H9 (cell line): ENCODE measurements at regions not wholly inside any gene's neighbourhood (a gene's known extent, or its start where the extent isn't known, plus 50 kb on each side); places are given as distances from the start of the nearest gene placed in this dataset.

Experiments used
- DNase-seq: peaks from one replicate; pipeline ENCODE4 v3.0.0-alpha.2; 2017
- H2AFZ ChIP-seq: one replicate; pipeline ENCODE4 v1.6.1; 2013; ENCODE audit warnings: mild to moderate bottlenecking, low read length, control low read depth, moderate library complexity
- H2AK5ac ChIP-seq: 2 replicates; pipeline ENCODE4 v1.6.1; 2013; ENCODE audit warnings: low read length, control low read depth, mixed read lengths; ENCODE audit not compliant: insufficient read length
- H2BK120ac ChIP-seq: one replicate; pipeline ENCODE4 v1.6.1; 2013; ENCODE audit warnings: low read depth, mild to moderate bottlenecking, low read length, control low read depth, inconsistent platforms; ENCODE audit not compliant: poor library complexity, severe bottlenecking
- H2BK12ac ChIP-seq: 2 replicates; pipeline ENCODE4 v1.6.1; 2013; ENCODE audit warnings: low read length, control low read depth, mixed read lengths, low read depth; ENCODE audit not compliant: insufficient read length
- H2BK15ac ChIP-seq: 2 replicates; pipeline ENCODE4 v1.6.1; 2013; ENCODE audit warnings: low read depth, low read length, control low read depth
- H2BK20ac ChIP-seq: one replicate; pipeline ENCODE4 v1.6.1; 2013; ENCODE audit warnings: low read depth, mild to moderate bottlenecking, low read length, control low read depth, inconsistent platforms; ENCODE audit not compliant: poor library complexity, severe bottlenecking
- H2BK5ac ChIP-seq: 2 replicates; pipeline ENCODE4 v1.6.1; 2013; ENCODE audit warnings: low read length, control low read depth, mixed read lengths; ENCODE audit not compliant: insufficient read length
- H3K14ac ChIP-seq: 2 replicates; pipeline ENCODE4 v1.6.1; 2013; ENCODE audit warnings: low read length, control low read depth; ENCODE audit not compliant: insufficient read depth
- H3K18ac ChIP-seq: 2 replicates; pipeline ENCODE4 v1.6.1; 2013; ENCODE audit warnings: low read depth, mild to moderate bottlenecking, mixed read lengths, low read length, control low read depth; ENCODE audit not compliant: insufficient read length
- H3K23ac ChIP-seq: 2 replicates; pipeline ENCODE4 v1.6.1; 2013; ENCODE audit warnings: low read length, control low read depth, mixed read lengths, low read depth; ENCODE audit not compliant: insufficient read length
- H3K23me2 ChIP-seq: 2 replicates; pipeline ENCODE4 v1.6.1; 2013; ENCODE audit warnings: low read depth, mild to moderate bottlenecking, mixed read lengths, low read length, control low read depth; ENCODE audit not compliant: insufficient read length, poor library complexity, severe bottlenecking
- H3K27ac ChIP-seq: 2 replicates; pipeline ENCODE4 v1.5.1; 2013; ENCODE audit warnings: low read length, control low read depth, mixed read lengths, low read depth; ENCODE audit not compliant: insufficient read length
- H3K27me3 ChIP-seq: 2 replicates; pipeline ENCODE4 v1.6.1; 2013; ENCODE audit warnings: low read length, control low read depth, inconsistent platforms; ENCODE audit not compliant: insufficient read depth
- H3K4ac ChIP-seq: 2 replicates; pipeline ENCODE4 v1.6.1; 2013; ENCODE audit warnings: low read depth, mild to moderate bottlenecking, control low read depth, inconsistent platforms, low read length, moderate library complexity
- H3K4me1 ChIP-seq: 2 replicates; pipeline ENCODE4 v1.6.1; 2013; ENCODE audit warnings: low read length, control low read depth, inconsistent platforms; ENCODE audit not compliant: insufficient read depth
- H3K4me2 ChIP-seq: 2 replicates; pipeline ENCODE4 v1.6.1; 2013; ENCODE audit warnings: low read length, control low read depth, mixed read lengths; ENCODE audit not compliant: insufficient read length, insufficient read depth
- H3K56ac ChIP-seq: 2 replicates; pipeline ENCODE4 v1.6.1; 2013; ENCODE audit warnings: low read depth, mild to moderate bottlenecking, mixed read lengths, low read length, control low read depth; ENCODE audit not compliant: insufficient read length
- H3K79me1 ChIP-seq: 2 replicates; pipeline ENCODE4 v1.6.1; 2013; ENCODE audit warnings: low read depth, mild to moderate bottlenecking, moderate library complexity, low read length, control low read depth, inconsistent platforms; ENCODE audit not compliant: insufficient read depth, poor library complexity, severe bottlenecking
- H3K79me2 ChIP-seq: 2 replicates; pipeline ENCODE4 v1.6.1; 2013; ENCODE audit warnings: low read length, control low read depth, inconsistent platforms; ENCODE audit not compliant: insufficient read depth
- H3K9ac ChIP-seq: 2 replicates; pipeline ENCODE4 v1.6.1; 2013; ENCODE audit warnings: low read length, control low read depth, mixed read lengths; ENCODE audit not compliant: insufficient read length; ENCODE audit errors: extremely low read depth
- H3K9me3 ChIP-seq: one replicate; pipeline ENCODE4 v1.6.1; 2013; ENCODE audit warnings: low read depth, low read length, inconsistent platforms; ENCODE audit not compliant: control insufficient read depth
- H3T11ph ChIP-seq: one replicate; pipeline ENCODE4 v1.6.1; 2013; ENCODE audit warnings: mild to moderate bottlenecking, low read length, control low read depth, inconsistent platforms
- H4K20me1 ChIP-seq: one replicate; pipeline ENCODE4 v1.6.1; 2013; ENCODE audit not compliant: control insufficient read depth, insufficient read length, insufficient read depth
- H4K5ac ChIP-seq: 2 replicates; pipeline ENCODE4 v1.6.1; 2013; ENCODE audit warnings: low read depth, mild to moderate bottlenecking, mixed read lengths, low read length, control low read depth; ENCODE audit not compliant: insufficient read length
- H4K8ac ChIP-seq: replicated peaks from 2 replicates; pipeline ENCODE4 v1.6.1; 2013; ENCODE audit warnings: low read length, control low read depth, mixed read lengths, low read depth; ENCODE audit not compliant: insufficient read length
- H4K91ac ChIP-seq: 2 replicates; pipeline ENCODE4 v1.6.1; 2013; ENCODE audit warnings: low read depth, mild to moderate bottlenecking, moderate library complexity, mixed read lengths, low read length, control low read depth; ENCODE audit not compliant: insufficient read length
- H3K27ac Mint-ChIP-seq, 3 experiments: 2 replicates in 2 of 3; 3 replicates in 1 of 3; pipeline ENCODE4 v1.8.0; 2020 to 2021; ENCODE audit warnings: mixed read lengths in 3 of 3, mild to moderate bottlenecking in 1 of 3, moderate library complexity in 1 of 3
- H3K27me3 Mint-ChIP-seq: 2 replicates; pipeline ENCODE4 v1.8.0; 2021; ENCODE audit warnings: low read depth, mild to moderate bottlenecking, moderate library complexity, mixed read lengths
- H3K36me3 Mint-ChIP-seq, 3 experiments: 2 replicates in 2 of 3; 3 replicates in 1 of 3; pipeline ENCODE4 v1.8.0; 2020 to 2021; ENCODE audit warnings: low read depth in 3 of 3, mixed read lengths in 3 of 3; ENCODE audit not compliant: insufficient read depth in 1 of 3
- H3K4me1 Mint-ChIP-seq, 2 experiments: 2 replicates each; pipeline ENCODE4 v1.8.0; 2020; ENCODE audit warnings: mixed read lengths in 2 of 2
- H3K4me3 Mint-ChIP-seq, 2 experiments: 2 replicates in 1 of 2; 3 replicates in 1 of 2; pipeline ENCODE4 v1.8.0; 2020 to 2021; ENCODE audit warnings: mild to moderate bottlenecking in 2 of 2, mixed read lengths in 2 of 2, moderate library complexity in 1 of 2
- H3K9me3 Mint-ChIP-seq, 2 experiments: 2 replicates in 1 of 2; 3 replicates in 1 of 2; pipeline ENCODE4 v1.8.0; 2020; ENCODE audit warnings: mild to moderate bottlenecking in 2 of 2, mixed read lengths in 2 of 2, moderate library complexity in 1 of 2
- CTCF ChIP-seq: fragments of 200-600 bp; sonication (generic); conservative IDR thresholded peaks from 3 replicates; pipeline ENCODE4 v1.8.0; 2021; ENCODE audit warnings: antibody characterized with exemption, mild to moderate bottlenecking
- WGBS: extraction: QIAGEN DNeasy Blood & Tissue Kit; methylation state at CpG from one replicate; pipeline ENCODE4 v1.1.7; 2013; ENCODE audit warnings: missing lambda C conversion rate, low lambda C conversion rate, mixed read lengths; ENCODE audit not compliant: insufficient read length; ENCODE audit errors: extremely low coverage; 5-methylcytosine and 5-hydroxymethylcytosine counted together

GRCh38 chr2:66275984-66276383 lies 158.9 kb upstream of the MEIS1 start:
- Histone ChIP-seq H2AFZ (no peak overlapping the region), H3K4me2 (no peak overlapping the region), H3K9ac (no peak overlapping the region), H4K5ac (no peak overlapping the region), H2AK5ac (no peak overlapping the region), H3K9me3 (no peaks in the 10 kb centered on the region), H4K20me1 (no peaks in the 10 kb centered on the region), H3K56ac (no peak overlapping the region), H3K18ac (no peak overlapping the region), H3K27me3 (no peaks in the 10 kb centered on the region), H3T11ph (no peak overlapping the region), H4K8ac (no peak overlapping the region), H3K23ac (no peak overlapping the region), H3K27ac (no peak overlapping the region), H2BK15ac (no peak overlapping the region), H2BK120ac (no peak overlapping the region), H2BK5ac (no peak overlapping the region), H3K14ac (no peak overlapping the region), H2BK20ac (no peak overlapping the region), H3K79me2 (no peaks in the 10 kb centered on the region), H3K4me1 (peaks cover 2% of the 10 kb centered on the region; the same call in 1 of the 2 replicates), H4K91ac (no peak overlapping the region), H3K79me1 (no peaks in the 10 kb centered on the region), H3K4ac (no peak overlapping the region), H2BK12ac (no peak overlapping the region), H3K23me2 (no peaks in the 10 kb centered on the region)
- Mint-ChIP-seq H3K27me3 (no peaks in the 10 kb centered on the region), H3K9me3 (no peaks in the 10 kb centered on the region), H3K36me3 (no peaks in the 10 kb centered on the region), H3K4me3 (no peak overlapping the region), H3K27ac (no peak overlapping the region), H3K4me1 (peaks cover 7 to 17% of the 10 kb centered on the region in 2 experiments)
- no peak for DNase-seq
- no CpG with 5 or more reads among the region's 1 CpG for WGBS
- peak; percentile 52 for TF ChIP-seq CTCF
